ENCODE measurements at regions not wholly inside any gene's neighbourhood (a gene's known extent, or its start where the extent isn't known, plus 50 kb on each side); places are given as distances from the start of the nearest gene placed in this dataset.

- no peak for DNase-seq
These were observed 246.5 kb upstream of the MIR17HG start for GRCh38 chr13:91100944-91101343.

- DNase-seq: no peak
These were observed 246.1 kb upstream of the MIR17HG start for GRCh38 chr13:91101381-91101780.

GRCh38 chr13:91105270-91105669 lies 242.2 kb upstream of the MIR17HG start:
- DNase-seq: no peak

- DNase-seq: no peak
These were observed 240.9 kb upstream of the MIR17HG start for GRCh38 chr13:91106565-91106964.

GRCh38 chr13:91108315-91108714 lies 239.2 kb upstream of the MIR17HG start:
- DNase-seq: no peak

- no peak for DNase-seq
These were observed 235.8 kb upstream of the MIR17HG start for GRCh38 chr13:91111476-91112200.

GRCh38 chr13:91112201-91112923 lies 235.1 kb upstream of the MIR17HG start:
- no peak for DNase-seq

GRCh38 chr13:91112924-91113277 lies 234.6 kb upstream of the MIR17HG start:
- no peak for DNase-seq

- no peak for DNase-seq
These were observed 231.7 kb upstream of the MIR17HG start for GRCh38 chr13:91115776-91116175.

GRCh38 chr13:91117351-91117750 lies 230.1 kb upstream of the MIR17HG start:
- DNase-seq: no peak

- no peak for DNase-seq
These were observed 227.8 kb upstream of the MIR17HG start for GRCh38 chr13:91119643-91120042.

- DNase-seq: no peak
These were observed 224.7 kb upstream of the MIR17HG start for GRCh38 chr13:91122766-91123165.

GRCh38 chr13:91123456-91124127 lies 223.9 kb upstream of the MIR17HG start:
- no peak for DNase-seq

- no peak for DNase-seq
These were observed 220.7 kb upstream of the MIR17HG start for GRCh38 chr13:91126806-91127205.

- DNase-seq: no peak
These were observed 219.5 kb upstream of the MIR17HG start for GRCh38 chr13:91127995-91128394.

GRCh38 chr13:91132381-91132780 lies 215.1 kb upstream of the MIR17HG start:
- DNase-seq: no peak

GRCh38 chr13:91132786-91133185 lies 214.7 kb upstream of the MIR17HG start:
- DNase-seq: no peak

GRCh38 chr13:91133941-91134802 lies 213.3 kb upstream of the MIR17HG start:
- peak; percentile 19 for DNase-seq

GRCh38 chr13:91134803-91135184 lies 212.7 kb upstream of the MIR17HG start:
- DNase-seq: no peak

- DNase-seq: no peak
These were observed 212.1 kb upstream of the MIR17HG start for GRCh38 chr13:91135376-91135775.

GRCh38 chr13:91135968-91136367 lies 211.5 kb upstream of the MIR17HG start:
- no peak for DNase-seq

GRCh38 chr13:91136806-91137205 lies 210.7 kb upstream of the MIR17HG start:
- no peak for DNase-seq

GRCh38 chr13:91139232-91139631 lies 208.3 kb upstream of the MIR17HG start:
- no peak for DNase-seq

Data from CD4-positive, alpha-beta T cell treated with Interleukin-6 for 4 hours (primary cell).